Activated T-cell treated with anti-CD3 and anti-CD28 coated beads, Interleukin-2, amount 50 U/mL, for 72 hours (primary cell): ENCODE measurements at regions not wholly inside any gene's neighbourhood (a gene's known extent, or its start where the extent isn't known, plus 50 kb on each side); places are given as distances from the start of the nearest gene placed in this dataset.

ENCODE experiments used
- ATAC-seq, 2 donors: fragments of 150-1000 bp; cut with Tn5 transposase; replicated peaks in 1 of 2; 2 replicates each; pipeline ENCODE4 v1.10.0; 2021; ENCODE audit warnings: moderate library complexity in 2 of 2, mild to moderate bottlenecking in 1 of 2
- DNase-seq, 2 donors: peaks; one replicate each; pipeline ENCODE4 v3.0.0; 2021 to 2022; ENCODE audit warnings: mixed read lengths in 1 of 2
- H3K27ac Mint-ChIP-seq: one replicate; pipeline ENCODE4 v1.8.0; 2022; ENCODE audit warnings: mild to moderate bottlenecking, moderate library complexity, mixed read lengths
- H3K27me3 Mint-ChIP-seq: one replicate; pipeline ENCODE4 v1.8.0; 2022; ENCODE audit warnings: low read depth, mixed read lengths
- H3K36me3 Mint-ChIP-seq, 2 donors: one replicate each; pipeline ENCODE4 v1.8.0; 2022; ENCODE audit warnings: mixed read lengths in 2 of 2, mild to moderate bottlenecking in 1 of 2; ENCODE audit not compliant: insufficient read depth in 2 of 2
- H3K4me1 Mint-ChIP-seq: one replicate; pipeline ENCODE4 v1.8.0; 2022; ENCODE audit warnings: low read depth, mixed read lengths
- H3K4me3 Mint-ChIP-seq, 2 donors: one replicate each; pipeline ENCODE4 v1.8.0; 2022; ENCODE audit warnings: mild to moderate bottlenecking in 2 of 2, mixed read lengths in 2 of 2, moderate library complexity in 2 of 2
- H3K9me3 Mint-ChIP-seq, 2 donors: one replicate each; pipeline ENCODE4 v1.8.0; 2022; ENCODE audit warnings: mixed read lengths in 2 of 2

GRCh38 chr4:177879851-177880250 is 437.6 kb upstream of the AGA start:
- ATAC-seq: no peak
- H3K36me3 Mint-ChIP-seq: no peaks in the 10 kb centered on the region
- H3K27me3 Mint-ChIP-seq: no peaks in the 10 kb centered on the region
- no peak overlapping the region for H3K27ac Mint-ChIP-seq
- no peaks in the 10 kb centered on the region for H3K4me1 Mint-ChIP-seq
- no peaks in the 10 kb centered on the region for H3K9me3 Mint-ChIP-seq
- no peak for DNase-seq
- no peak overlapping the region for H3K4me3 Mint-ChIP-seq

- DNase-seq: no peak
- no peaks in the 10 kb centered on the region for H3K27me3 Mint-ChIP-seq
- H3K36me3 Mint-ChIP-seq: no peaks in the 10 kb centered on the region
- ATAC-seq: no peak
- no peaks in the 10 kb centered on the region for H3K4me1 Mint-ChIP-seq
- H3K4me3 Mint-ChIP-seq: no peak overlapping the region
- H3K27ac Mint-ChIP-seq: no peak overlapping the region
- peaks cover 1 to 4% of the 10 kb centered on the region in 2 donors for H3K9me3 Mint-ChIP-seq
Measured at GRCh38 chr4:177895136-177895535, 452.9 kb upstream of the AGA start.

GRCh38 chr4:177901786-177902185 is 459.5 kb upstream of the AGA start:
- Mint-ChIP-seq H3K27me3 (no peaks in the 10 kb centered on the region), H3K4me3 (no peak overlapping the region), H3K9me3 (peaks cover 0 to 3% of the 10 kb centered on the region in 2 donors), H3K36me3 (no peaks in the 10 kb centered on the region), H3K4me1 (no peaks in the 10 kb centered on the region), H3K27ac (no peak overlapping the region)
- ATAC-seq (no peak), DNase-seq (no peak)

- peaks cover 0 to 3% of the 10 kb centered on the region in 2 donors for H3K9me3 Mint-ChIP-seq
- H3K27me3 Mint-ChIP-seq: no peaks in the 10 kb centered on the region
- no peak overlapping the region for H3K27ac Mint-ChIP-seq
- DNase-seq: no peak
- no peak overlapping the region for H3K4me3 Mint-ChIP-seq
- no peak for ATAC-seq
- no peaks in the 10 kb centered on the region for H3K4me1 Mint-ChIP-seq
- H3K36me3 Mint-ChIP-seq: no peaks in the 10 kb centered on the region
Measured at GRCh38 chr4:177902386-177902785, 460.1 kb upstream of the AGA start.

DNA sequence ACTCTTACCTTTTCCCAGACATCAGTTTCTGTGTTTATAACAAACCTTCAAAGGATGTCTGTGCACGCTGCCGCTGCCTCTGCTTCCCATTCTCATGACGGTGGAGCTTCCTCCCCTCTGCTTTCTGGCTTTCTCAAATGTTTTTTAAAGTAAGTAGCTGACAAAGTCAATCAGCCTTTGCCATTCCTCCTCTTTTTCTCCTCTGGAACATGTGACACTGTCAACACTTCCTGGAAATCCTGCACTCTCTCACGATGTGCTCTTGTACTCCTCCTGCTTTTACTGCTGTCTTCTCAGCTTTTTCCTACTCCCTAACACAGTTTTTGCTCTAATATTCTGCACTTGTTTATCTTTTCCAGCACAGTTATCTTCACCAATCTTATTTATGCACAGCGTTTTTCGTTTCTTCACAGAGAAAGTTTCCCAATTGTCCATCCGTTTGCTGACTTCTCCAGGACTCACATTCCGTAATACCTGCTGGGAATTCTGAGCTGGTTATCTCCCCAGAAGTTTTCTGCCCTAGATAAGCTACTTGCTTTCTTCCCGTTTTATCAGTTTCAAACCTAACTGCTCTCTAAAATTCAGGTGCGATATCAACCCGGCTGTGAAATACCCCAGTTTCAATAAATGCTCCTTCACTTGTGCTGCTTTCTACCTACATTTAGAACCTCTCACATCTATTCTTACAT is 465.6 kb upstream of the AGA start:
- H3K27me3 Mint-ChIP-seq: no peaks in the 10 kb centered on the region
- DNase-seq (no peak), ATAC-seq (no peak)
- H3K4me3 Mint-ChIP-seq: no peak overlapping the region
- H3K9me3 Mint-ChIP-seq: no peaks in the 10 kb centered on the region
- no peaks in the 10 kb centered on the region for H3K36me3 Mint-ChIP-seq
- H3K4me1 Mint-ChIP-seq: no peaks in the 10 kb centered on the region
- H3K27ac Mint-ChIP-seq: no peak overlapping the region

- H3K36me3 Mint-ChIP-seq: no peaks in the 10 kb centered on the region
- ATAC-seq: no peak
- H3K27ac Mint-ChIP-seq: no peak overlapping the region
- H3K9me3 Mint-ChIP-seq: peaks cover 5 to 9% of the 10 kb centered on the region in 2 donors
- H3K4me3 Mint-ChIP-seq: no peak overlapping the region
- no peaks in the 10 kb centered on the region for H3K27me3 Mint-ChIP-seq
- no peaks in the 10 kb centered on the region for H3K4me1 Mint-ChIP-seq
- no peak for DNase-seq
Measured at GRCh38 chr4:177921715-177922114, 479.5 kb upstream of the AGA start.

GRCh38 chr4:177923888-177924287 is 481.7 kb upstream of the AGA start:
- Mint-ChIP-seq H3K27ac (no peak overlapping the region), H3K9me3 (peaks cover 2 to 3% of the 10 kb centered on the region in 2 donors), H3K4me1 (no peaks in the 10 kb centered on the region), H3K36me3 (no peaks in the 10 kb centered on the region), H3K4me3 (no peak overlapping the region), H3K27me3 (no peaks in the 10 kb centered on the region)
- ATAC-seq (no peak), DNase-seq (no peak)

- no peak for ATAC-seq
- no peaks in the 10 kb centered on the region for H3K27me3 Mint-ChIP-seq
- H3K4me3 Mint-ChIP-seq: no peak overlapping the region
- H3K36me3 Mint-ChIP-seq: no peaks in the 10 kb centered on the region
- no peaks in the 10 kb centered on the region for H3K9me3 Mint-ChIP-seq
- H3K27ac Mint-ChIP-seq: no peak overlapping the region
- DNase-seq: no peak
- H3K4me1 Mint-ChIP-seq: no peaks in the 10 kb centered on the region
Measured at GRCh38 chr4:177937041-177937440, 494.8 kb upstream of the AGA start.

DNA sequence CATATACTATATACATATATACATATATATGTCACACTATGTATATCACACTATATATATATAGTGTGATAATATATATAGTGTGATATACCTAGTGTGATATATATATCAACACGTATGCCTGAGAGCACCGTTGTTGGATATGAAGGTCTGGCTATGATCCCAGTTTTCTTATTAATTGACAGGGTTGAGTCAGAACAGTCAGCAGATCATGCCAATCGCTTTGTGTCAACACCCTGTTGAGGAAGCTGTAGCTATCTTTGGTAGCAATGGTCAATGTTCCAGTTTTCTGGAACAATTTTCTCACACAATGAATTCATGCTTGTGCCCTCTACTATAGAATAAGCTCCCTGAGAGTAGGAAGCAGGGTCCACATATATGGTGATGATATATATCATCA is 496.0 kb upstream of the AGA start:
- H3K36me3 Mint-ChIP-seq: no peaks in the 10 kb centered on the region
- no peaks in the 10 kb centered on the region for H3K27me3 Mint-ChIP-seq
- DNase-seq (no peak), ATAC-seq (no peak)
- H3K4me1 Mint-ChIP-seq: no peaks in the 10 kb centered on the region
- no peak overlapping the region for H3K27ac Mint-ChIP-seq
- H3K4me3 Mint-ChIP-seq: no peak overlapping the region
- no peaks in the 10 kb centered on the region for H3K9me3 Mint-ChIP-seq

DNA sequence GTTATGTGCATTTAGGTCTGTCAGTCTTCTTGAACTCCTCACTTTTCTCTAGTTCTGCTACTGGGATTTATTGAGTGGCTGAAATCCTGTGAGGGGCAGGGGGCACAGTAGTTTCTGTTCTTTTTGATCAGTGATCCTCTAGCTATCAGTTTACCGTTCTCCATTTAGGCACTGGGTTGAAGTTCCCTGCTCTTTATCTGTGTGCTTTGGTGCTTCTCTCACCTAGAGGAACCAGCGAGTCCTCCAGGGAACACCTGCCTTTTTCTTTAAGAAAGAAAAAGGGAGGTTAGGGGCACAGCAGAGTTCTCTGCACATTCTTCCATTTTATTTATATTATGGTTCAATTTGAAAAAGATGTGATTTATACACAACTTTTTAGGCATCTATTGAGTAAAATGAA is 503.0 kb upstream of the AGA start:
- no peak overlapping the region for H3K4me3 Mint-ChIP-seq
- DNase-seq: no peak
- no peaks in the 10 kb centered on the region for H3K4me1 Mint-ChIP-seq
- H3K27me3 Mint-ChIP-seq: no peaks in the 10 kb centered on the region
- ATAC-seq: no peak
- no peak overlapping the region for H3K27ac Mint-ChIP-seq
- no peaks in the 10 kb centered on the region for H3K36me3 Mint-ChIP-seq
- no peaks in the 10 kb centered on the region for H3K9me3 Mint-ChIP-seq

GRCh38 chr4:177947607-177948006 is 505.4 kb upstream of the AGA start:
- no peaks in the 10 kb centered on the region for H3K36me3 Mint-ChIP-seq
- H3K27me3 Mint-ChIP-seq: no peaks in the 10 kb centered on the region
- ATAC-seq (no peak), DNase-seq (no peak)
- H3K4me3 Mint-ChIP-seq: no peak overlapping the region
- no peaks in the 10 kb centered on the region for H3K9me3 Mint-ChIP-seq
- H3K27ac Mint-ChIP-seq: no peak overlapping the region
- no peaks in the 10 kb centered on the region for H3K4me1 Mint-ChIP-seq

- H3K36me3 Mint-ChIP-seq: no peaks in the 10 kb centered on the region
- DNase-seq (no peak), ATAC-seq (no peak)
- no peaks in the 10 kb centered on the region for H3K27me3 Mint-ChIP-seq
- no peak overlapping the region for H3K27ac Mint-ChIP-seq
- no peaks in the 10 kb centered on the region for H3K4me1 Mint-ChIP-seq
- no peaks in the 10 kb centered on the region for H3K9me3 Mint-ChIP-seq
- H3K4me3 Mint-ChIP-seq: no peak overlapping the region
Measured at GRCh38 chr4:177948853-177949252, 506.6 kb upstream of the AGA start.

GRCh38 chr4:177951026-177951425 is 508.8 kb upstream of the AGA start:
- H3K27me3 Mint-ChIP-seq: no peaks in the 10 kb centered on the region
- H3K4me3 Mint-ChIP-seq: no peak overlapping the region
- no peaks in the 10 kb centered on the region for H3K9me3 Mint-ChIP-seq
- no peaks in the 10 kb centered on the region for H3K36me3 Mint-ChIP-seq
- DNase-seq: no peak
- no peak overlapping the region for H3K27ac Mint-ChIP-seq
- no peaks in the 10 kb centered on the region for H3K4me1 Mint-ChIP-seq
- ATAC-seq: no peak

DNA sequence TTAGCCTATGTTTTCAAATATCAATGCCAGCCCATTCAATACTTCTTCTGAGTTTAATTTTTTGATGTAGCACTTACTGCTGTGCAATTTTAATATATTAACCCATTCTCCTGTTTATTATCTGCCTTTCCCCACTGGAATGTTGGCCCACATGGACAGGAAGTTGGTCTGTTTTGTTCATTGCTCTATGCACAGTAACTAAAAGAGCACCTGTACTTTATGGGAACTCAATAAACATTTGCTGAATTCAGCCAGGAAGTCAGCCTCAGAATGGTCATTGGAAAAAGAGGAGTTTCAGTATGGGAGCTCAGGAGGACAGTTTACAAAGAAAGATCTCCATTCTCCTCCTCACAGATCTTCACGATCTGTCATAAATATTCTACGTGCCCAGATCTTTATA is 510.5 kb upstream of the AGA start:
- H3K4me1 Mint-ChIP-seq: no peaks in the 10 kb centered on the region
- no peak overlapping the region for H3K27ac Mint-ChIP-seq
- no peaks in the 10 kb centered on the region for H3K27me3 Mint-ChIP-seq
- ATAC-seq (no peak), DNase-seq (no peak)
- H3K36me3 Mint-ChIP-seq: no peaks in the 10 kb centered on the region
- no peaks in the 10 kb centered on the region for H3K9me3 Mint-ChIP-seq
- H3K4me3 Mint-ChIP-seq: no peak overlapping the region
